Gastrocnemius medialis (tissue), 4 donors: ENCODE measurements at regions not wholly inside any gene's neighbourhood (a gene's known extent, or its start where the extent isn't known, plus 50 kb on each side); places are given as distances from the start of the nearest gene placed in this dataset.

ENCODE experiments used
- CTCF ChIP-seq, 5 experiments: fragments of 450-650 bp in 3 of 5; fragments of 200-600 bp in 2 of 5; sonication (generic) in 2 of 5; IDR thresholded peaks in 4 of 5; conservative IDR thresholded peaks in 1 of 5; 1 replicate in 4 of 5; 2 replicates in 1 of 5; pipeline ENCODE4 v1.5.1; 2016 to 2019; ENCODE audit warnings: antibody characterized with exemption in 5 of 5, mild to moderate bottlenecking in 3 of 5, moderate library complexity in 3 of 5
- POLR2A ChIP-seq, 2 donors: fragments of 450-650 bp; IDR thresholded peaks; one replicate each; pipeline ENCODE4 v1.6.1; 2017; ENCODE audit warnings: antibody characterized with exemption in 2 of 2, mild to moderate bottlenecking in 2 of 2, moderate library complexity in 2 of 2

GRCh38 chr13:33543631-33544265, 258.2 kb upstream of the STARD13 start:
- TF ChIP-seq CTCF (IDR thresholded peaks at IDR 0.05 in 4 of 5, conservative IDR thresholded peaks at IDR 0.05 in 1 of 5), result no peak
- no peak for TF ChIP-seq POLR2A (IDR thresholded peaks at IDR 0.05)
